HG03469 (cell line): ENCODE measurements at regions not wholly inside any gene's neighbourhood (a gene's known extent, or its start where the extent isn't known, plus 50 kb on each side); places are given as distances from the start of the nearest gene placed in this dataset.
"Not testable (repeated sequence)": the region's sequence is repeated elsewhere in the genome, so short reads cannot be mapped to it uniquely, and the experiment has no call there.

ENCODE experiments used
- ATAC-seq: cut with Tn5 transposase; IDR thresholded peaks from one replicate; pipeline ENCODE4 v1.9.1; 2021; ENCODE audit warnings: mild to moderate bottlenecking, moderate library complexity, moderate number of reproducible peaks; ENCODE audit not compliant: unreplicated experiment

DNA sequence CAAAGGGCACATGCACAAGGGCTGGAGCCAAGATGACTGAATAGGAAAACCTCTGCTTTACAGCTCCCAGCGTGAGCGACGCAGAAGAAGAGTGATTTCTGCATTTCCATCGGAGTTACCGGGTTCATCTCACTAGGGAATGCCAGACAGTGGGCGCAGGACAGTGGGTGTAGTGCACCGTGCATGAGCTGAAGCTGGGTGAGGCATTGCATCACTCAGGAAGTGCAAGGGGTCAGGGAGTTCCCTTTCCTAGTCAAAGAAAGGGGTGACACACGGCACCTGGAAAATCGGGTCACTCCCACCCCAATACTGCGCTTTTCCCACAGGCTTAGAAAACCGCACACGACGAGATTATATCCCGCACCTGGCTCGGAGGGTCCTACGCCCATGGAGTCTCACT, 64.5 kb upstream of the HTR1E start:
- not testable (repeated sequence) for ATAC-seq

DNA sequence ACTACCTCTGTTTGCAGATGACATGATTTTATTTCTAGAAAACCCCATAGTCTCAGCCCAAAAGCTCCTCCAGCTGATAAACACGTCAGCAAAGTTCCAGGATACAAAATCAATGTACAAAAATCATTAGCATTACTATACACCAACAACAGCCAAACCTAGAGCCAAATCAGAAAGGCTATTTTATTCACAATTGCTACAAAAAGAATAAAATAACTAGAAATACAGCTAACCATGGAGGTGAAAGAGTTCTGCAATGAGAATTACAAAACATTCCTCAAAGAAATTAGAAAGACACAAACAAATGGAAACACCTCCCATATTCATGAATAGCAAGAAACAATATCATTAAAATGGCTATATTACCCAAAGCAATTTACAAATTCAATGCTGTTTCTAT, 65.6 kb upstream of the HTR1E start:
- ATAC-seq = no peak

DNA sequence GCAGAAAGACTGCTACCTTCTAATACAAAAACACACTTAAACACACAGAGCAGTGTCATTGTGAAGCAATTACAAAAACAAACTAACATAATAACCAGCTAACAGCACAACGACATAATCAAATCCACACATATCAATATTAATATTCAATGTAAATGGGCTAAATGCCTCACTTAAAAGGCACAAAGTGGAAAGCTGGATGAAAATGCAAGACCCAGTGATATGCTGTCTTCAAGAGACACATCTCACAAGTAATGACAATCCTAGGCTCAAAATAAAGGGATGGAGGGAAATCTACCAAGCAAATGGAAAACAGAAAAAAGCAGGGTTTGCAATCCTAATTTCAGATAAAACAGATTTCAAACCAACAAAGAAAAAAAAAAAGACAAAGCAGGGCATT, 67.8 kb upstream of the HTR1E start:
- ATAC-seq = no peak

DNA sequence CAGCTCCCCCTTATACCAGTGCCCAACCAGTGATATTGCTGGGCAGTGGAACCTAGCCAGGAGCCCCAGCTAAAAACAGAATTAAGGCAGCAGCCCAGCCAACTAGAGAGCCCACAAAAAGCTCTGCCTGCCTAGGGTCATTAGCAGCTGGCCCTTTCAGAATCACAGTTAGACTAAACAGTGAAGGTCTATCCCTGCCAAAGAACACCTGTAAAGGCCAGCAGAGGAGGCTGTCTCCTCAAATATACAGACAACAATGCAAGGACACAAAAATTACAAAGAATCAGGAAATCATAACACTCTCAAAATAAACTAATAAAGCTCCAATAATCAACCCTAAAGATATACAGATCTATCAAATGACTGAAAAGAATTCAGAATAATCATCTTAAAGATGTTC, 77.8 kb upstream of the HTR1E start:
- no peak for ATAC-seq

DNA sequence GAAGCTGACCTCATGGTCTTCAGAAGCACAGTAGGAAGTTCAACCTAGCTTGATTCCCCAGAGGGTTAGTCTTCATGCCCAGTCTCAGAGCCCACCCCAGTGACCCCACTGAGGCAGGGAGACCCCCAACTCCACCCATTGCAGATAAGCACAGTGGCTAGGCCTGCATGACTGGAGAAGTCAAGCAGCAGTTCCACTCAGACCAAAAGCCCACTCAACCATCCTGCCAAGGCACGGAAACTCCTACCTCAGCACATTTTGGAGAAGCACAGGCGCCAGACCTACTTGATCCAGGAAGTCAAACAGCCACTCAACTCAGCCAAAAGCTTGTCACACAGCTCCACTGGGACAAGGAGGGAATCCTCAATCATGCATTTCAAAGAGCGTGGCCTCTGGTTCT, 78.4 kb upstream of the HTR1E start:
- no peak for ATAC-seq

DNA sequence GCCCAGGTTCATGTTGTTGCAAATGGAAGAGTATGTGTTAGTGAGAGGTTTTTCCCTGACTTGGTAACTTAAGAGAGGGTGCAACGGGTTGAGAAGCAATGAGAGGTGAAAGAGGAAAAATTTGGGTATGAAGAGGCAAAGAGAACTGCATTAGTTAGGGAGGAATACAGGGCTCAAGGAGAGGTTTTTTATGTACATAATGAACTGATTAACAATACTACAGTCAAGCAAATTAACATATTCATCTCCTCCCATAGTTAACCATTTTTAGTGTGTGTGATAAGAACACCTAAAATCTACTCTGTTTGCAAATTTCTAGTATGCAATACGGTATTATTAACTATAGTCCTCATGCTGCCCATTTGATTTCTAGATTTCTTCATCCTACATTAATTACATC, 79.5 kb upstream of the HTR1E start:
- ATAC-seq = no peak

DNA sequence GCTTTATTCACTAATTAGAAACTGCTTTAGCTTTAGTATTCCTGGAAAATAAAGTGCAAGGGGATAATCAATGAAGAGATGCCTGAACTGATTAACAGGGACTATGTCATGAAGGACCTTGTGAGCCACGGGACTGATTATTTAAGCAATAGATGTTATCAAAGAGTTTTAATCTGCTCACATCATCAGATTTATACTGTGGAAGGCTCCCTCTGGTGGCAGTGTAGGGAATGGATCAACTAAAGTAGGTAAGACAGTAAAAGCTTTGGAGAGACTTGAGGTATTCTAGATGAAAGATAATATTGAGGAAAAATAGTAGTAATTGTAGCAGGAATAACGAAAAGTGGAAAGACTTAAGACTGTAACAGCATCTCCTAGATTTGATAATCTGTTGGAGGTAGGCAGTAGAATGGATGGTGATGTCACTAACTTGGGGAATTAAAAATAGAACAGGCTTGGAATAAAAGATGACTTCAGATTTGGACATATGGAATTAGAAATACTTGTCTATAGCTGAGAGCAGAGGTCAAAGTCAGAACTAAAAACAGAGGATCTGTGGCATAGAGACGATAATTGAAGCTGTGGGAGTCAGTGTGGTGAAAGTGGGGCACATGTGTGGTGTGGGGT, 80.3 kb upstream of the HTR1E start:
- no peak for ATAC-seq

DNA sequence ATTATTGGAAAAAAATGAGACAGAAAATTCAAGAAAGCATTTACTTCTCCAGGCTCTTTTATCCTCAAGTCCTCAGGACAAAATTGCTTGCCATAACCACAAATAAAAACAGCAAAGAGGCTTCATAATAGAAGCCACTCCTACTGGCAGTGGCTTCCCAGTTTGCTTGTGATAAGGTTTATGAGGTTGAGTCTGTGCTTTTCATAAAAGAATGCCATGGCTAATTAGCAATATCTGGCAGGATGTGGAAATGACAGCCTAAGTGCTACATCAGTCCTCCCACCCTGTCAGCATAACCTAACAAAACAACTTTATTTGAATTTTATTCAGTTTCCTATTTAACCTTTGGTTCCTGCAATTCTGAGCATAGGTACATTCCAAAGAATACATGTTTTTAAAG, 80.9 kb upstream of the HTR1E start:
- no peak for ATAC-seq

DNA sequence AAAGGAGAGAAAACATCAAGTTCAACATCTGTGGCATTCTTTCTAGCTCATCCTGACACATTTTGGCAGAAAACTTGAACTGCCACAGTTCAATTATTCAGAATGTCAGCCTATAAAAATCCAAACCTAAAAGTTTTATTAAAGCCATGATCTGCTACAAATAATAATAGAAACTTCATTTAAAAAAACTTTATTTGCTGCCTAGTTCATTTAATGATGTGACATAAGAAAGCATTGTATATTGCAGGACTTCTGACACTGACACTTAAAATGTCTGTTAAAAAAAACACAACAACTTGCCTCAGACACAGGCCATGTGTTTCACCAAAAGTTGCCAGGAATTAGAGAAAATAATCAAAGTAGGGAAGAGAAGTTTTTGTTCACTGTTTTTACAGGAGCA, 88.3 kb upstream of the HTR1E start:
- ATAC-seq = no peak

DNA sequence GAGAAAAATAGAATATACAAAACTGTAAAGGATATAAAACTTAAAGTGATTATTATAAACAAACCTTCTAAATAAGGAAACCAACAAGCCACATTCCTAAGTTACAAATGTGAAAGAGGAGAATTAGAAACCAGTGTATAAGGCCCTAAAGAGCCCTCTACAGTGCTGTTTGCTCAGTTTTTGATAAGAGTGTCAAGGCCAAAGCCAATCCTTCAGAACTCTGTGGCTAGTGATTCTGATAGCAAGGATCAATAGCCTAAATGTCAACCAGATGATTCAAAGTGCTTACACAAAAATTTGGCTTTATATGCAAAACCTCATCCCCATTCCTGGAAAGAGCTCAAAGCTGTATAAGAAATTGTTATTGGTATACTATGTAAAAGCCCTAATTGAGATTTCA, 104.6 kb upstream of the HTR1E start:
- no peak for ATAC-seq

DNA sequence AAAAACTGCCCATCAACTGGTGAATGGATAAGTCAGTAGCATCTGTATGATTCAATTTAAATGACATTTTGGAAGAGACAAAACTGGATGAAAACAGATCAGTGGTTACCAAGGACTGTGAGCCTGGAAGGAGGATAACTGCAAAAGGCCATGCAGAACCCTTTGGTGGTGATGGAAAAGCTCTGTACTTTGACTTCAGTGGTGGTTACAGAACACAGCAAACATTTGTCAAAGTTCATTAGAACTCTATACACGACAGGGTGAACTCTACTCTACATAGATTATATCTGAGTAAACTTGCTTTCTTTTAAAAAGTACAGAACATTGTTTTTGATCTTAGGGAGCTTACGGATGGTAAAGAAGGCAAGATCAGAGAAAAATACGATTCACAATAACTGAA, 111.9 kb upstream of the HTR1E start:
- no peak for ATAC-seq

DNA sequence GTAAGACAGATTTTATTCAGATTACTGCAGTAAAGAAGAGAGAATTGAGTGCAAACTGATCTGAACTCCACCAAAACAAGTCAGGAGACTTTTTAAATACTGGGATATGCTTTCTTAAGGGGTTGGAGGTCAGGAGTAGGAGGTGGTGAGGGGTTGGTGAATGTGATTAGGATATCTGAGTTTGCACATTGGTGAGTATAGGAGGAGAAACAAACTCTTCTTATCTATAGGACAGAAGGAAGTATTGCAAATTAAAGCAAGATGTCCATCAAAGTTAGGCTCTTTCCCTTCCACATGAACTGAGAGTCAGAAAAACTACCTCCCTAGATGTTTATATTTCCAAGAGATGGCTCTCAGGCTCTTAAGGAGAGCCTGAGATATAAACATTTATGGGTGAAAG, 114.6 kb upstream of the HTR1E start:
- ATAC-seq = no peak

DNA sequence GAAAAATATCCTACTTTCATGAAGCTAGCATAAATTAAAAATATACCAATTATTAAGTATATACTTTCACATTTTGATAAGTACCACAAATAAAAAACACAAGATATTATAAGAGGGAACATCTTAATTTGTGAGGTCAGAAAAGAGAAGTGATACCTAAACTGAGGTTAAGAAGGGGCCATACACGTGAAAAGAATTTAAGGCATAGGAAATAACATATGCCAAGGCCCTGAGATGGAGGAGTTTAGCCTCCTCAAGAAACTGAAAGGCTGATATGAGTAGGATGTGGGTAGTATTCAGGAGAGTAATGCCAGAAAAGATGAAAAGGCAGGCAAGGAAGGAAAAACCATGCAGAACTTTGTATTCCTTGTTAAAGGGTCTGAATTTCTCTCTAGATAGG, 116.6 kb upstream of the HTR1E start:
- no peak for ATAC-seq

DNA sequence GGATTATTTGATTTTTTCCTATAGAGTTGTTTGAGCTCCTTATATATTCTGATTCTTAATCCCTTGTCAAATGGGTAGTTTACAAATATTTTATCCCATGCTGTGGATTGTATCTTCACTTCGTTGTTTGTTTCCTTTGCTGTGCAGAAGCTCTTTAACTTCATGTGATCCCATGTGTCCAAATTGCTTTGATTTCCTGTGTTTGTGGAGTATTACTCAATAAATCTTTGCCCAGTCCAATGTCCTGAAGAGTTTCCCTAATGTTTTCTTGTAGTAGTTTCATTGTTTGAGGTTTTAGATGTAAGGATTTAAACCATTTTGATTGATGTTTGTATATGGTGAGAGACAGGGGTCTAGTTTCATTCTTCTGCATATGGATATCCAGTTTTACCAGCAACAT, 143.7 kb upstream of the HTR1E start:
- no peak for ATAC-seq

DNA sequence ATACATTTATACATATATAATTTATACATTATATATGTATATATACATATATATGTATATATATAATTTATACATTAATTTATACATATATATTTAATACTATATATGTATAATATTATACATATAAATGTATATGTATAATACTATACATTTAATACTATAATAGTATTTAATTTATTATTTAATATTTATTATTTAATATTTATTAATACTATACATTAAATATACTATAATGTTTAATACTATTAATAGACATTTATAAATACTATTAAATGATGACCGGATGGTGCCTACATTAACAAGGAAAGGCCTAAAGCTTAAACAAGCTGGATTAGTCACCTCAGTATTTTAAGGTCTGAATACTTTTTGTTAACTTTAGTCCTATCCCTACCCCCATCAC, 145.9 kb upstream of the HTR1E start:
- ATAC-seq = no peak

DNA sequence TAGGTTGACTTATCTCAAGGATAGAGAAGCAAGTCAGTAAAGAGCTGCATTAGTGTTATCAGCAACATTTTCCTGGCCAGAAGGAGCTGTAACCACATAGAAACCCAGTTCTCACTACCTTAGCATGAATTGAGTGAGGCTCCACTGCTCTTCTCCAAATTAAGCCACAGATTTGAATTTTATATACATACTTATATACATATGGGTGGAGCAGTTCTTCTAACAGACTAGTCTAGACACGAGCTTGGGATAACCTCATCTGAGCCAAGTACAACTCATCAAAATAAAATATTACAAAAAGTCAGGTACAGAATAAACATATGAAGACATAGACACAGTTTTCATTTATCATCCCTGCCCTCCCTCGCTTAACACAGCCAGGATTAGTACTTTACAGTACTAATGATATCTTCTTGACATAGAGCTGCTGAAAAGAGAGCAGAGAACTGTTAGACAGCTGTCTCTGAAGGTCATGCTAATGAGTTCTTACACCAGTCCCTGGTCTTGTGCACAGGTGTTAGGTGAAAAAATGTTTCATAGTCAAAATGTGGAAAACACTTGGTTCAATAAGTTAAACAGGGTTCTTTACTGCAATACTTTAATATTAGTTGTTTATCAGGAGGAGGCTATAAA, 147.4 kb upstream of the HTR1E start:
- ATAC-seq = no peak

DNA sequence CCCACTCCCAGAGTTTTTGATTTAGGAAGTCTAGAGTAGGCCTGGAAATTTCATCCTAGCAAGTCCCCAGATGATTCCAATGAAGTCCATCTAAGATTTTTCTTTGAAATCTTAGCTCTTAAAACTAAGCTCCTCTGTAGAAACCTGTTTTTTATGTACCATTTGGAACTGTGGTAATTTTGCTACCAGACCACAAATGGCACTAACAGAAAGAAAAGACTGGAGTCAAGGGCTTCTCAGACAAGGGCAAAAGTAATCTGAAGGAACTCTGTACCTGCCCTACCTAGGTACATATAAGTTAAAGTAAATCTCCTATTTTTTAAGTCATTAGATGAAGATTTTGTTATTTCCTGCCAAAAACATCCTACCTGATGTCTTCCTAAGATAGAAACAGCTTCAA, 155.0 kb upstream of the HTR1E start:
- no peak for ATAC-seq

DNA sequence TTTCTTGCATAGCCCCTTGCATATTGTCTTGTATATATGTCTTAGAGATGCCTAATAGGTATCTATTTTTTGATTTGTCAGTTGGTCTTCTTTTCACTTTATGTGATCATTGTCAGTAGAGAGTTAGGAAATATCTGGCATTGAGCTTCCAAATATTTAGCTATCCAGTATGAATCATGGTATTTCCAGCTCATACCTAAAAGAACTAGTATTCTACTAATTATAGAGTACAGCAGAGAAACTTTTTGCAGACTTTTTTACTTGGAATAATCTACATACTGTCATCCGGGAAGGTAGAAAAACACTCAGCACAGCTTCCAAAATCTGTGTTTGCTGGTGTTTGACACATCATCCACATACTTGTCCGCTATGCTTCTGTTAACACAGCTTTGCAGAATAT, 156.4 kb upstream of the HTR1E start:
- no peak for ATAC-seq

DNA sequence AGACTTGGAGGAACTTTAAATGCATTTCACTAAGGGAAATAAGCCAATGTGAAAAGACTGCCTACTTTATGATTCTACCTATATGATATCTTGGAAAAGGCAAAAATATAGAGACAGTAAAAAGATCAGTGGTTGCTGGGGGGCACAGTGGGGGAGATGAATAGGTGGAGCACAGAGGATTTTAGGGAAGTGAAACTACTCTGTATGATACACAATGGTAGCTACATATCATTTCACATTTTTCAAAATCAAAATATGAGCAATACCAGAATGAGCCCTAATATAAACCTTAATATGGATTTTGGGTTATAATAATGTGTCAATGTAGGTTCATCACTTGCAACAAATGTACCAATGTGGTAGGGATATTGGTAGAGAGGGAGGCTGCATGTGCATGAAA, 161.4 kb upstream of the HTR1E start:
- no peak for ATAC-seq

DNA sequence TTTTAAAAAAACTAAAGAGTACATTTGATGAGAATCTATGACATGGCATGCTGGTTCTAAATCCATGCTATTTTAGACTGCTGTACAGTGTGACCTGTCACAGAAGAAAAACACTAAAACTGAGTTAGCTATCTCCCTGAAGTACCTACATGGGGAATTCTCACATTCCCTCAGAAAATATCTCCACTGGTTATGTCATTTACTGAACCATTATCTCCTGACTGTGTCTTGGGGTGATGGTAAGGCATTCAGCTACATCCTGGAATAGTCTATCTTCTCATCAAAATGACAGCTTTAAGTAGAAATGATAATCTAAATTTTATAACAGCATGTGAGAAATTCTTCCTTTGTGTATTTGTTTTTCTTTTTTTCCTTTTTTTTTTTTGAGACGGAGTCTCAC, 172.1 kb upstream of the HTR1E start:
- ATAC-seq = no peak

DNA sequence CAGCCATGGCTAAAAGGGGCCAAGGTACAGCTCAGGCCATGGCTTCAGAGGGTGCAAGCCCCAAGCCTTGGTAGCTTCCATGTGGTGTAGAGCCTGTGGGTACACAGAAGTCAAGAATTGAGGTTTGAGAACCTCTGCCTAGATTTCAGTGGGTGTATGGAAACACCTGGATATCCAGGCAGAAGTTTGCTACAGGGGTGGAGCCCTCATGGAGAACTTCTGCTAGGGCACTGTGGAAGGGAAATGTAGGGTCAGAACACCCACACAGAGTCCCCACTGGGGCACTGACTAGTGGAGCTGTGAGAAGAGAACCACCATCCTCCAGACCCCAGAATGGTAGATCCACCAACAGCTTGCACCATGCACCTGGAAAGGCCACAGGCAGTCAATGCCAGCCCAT, 177.4 kb upstream of the HTR1E start:
- ATAC-seq = not testable (repeated sequence)

DNA sequence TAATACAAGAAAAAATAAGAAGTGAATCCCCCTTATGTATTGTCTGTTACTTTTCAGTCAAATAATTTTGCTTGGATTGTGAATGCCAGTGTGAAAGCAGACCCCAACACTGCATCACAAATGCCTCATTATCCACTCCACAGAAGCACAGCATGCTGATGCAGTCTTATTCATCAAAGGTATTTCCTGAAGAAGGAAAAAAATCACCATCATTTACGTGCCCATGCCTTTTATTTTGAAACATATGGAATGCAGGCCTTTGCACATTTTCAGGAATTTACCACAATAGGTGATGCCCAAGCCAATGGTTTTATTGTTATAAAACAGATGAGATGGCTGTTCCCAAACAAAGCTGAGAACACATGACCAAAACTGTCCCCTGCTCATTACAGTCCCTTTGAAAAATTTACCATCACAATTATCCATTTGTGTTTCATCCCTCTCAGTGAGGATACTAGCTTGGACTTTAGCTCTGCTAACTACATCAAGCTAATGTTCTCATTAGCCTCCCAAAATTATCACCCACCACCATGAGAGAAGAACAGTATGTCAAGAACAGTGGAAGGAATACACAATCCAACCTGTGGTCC, 180.6 kb upstream of the HTR1E start:
- no peak for ATAC-seq

DNA sequence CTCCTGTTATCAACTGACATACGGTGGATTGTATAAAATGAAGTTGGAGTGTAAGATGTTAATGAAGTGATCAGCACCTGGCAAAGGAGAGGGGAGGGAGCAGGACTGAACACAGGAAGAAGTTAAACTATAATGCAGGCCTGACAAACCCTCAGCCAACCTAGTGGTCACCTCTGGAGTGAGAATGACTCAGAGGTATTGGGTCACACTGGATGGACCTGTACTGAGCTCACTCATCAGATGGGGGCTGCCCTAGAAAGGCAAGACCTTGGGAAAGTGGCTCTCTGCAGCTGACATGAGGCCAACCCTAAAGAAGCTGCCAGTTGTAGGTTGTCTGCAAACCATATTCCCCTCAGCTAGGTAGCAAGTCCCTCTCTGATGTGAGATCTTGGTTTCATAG, 193.3 kb upstream of the HTR1E start:
- no peak for ATAC-seq
